GM21367 (cell line): ENCODE measurements at regions not wholly inside any gene's neighbourhood (a gene's known extent, or its start where the extent isn't known, plus 50 kb on each side); places are given as distances from the start of the nearest gene placed in this dataset.

Experiments
- ATAC-seq: cut with Tn5 transposase; IDR thresholded peaks from one replicate; pipeline ENCODE4 v1.9.1; 2021; ENCODE audit not compliant: unreplicated experiment

DNA sequence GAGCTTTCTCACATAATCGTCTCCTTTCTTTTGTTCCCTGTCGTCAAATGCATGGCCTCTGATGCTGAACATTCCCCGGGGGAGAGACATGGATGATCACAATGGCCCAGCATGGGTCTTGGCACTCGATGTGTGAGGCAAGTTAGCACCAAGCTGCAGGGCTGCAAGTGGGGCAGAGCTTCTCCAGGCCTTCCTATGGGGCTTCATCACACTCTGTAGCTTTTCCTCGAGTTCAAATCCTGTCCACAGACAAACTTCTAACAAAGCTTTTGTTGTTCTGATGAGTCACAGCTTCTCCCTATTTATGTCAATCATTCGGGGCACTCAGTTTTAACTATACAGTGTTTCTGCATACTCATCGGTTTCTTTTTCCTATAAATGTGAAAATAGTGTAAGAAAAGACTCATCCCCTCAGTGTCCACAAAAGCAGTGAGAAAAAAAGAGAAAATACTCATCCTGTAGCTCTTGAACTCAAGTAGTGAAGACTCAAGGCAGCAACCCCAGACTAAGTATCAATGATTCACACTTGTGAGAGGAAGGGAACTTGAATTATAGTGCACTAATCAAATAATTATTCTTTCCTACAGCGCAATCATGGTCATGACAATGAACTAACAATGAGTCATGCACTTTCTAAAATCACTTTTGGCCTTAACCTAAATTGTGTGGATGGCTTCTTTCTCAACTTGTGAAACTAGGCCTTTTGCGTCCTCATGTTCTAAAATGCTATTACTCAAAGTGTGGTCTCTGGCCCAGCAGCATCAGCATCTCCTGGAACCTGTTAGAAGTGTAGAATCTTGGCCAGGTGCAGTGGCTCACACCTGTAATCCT lies 68.4 kb upstream of the NOX3 start:
- no peak for ATAC-seq

DNA sequence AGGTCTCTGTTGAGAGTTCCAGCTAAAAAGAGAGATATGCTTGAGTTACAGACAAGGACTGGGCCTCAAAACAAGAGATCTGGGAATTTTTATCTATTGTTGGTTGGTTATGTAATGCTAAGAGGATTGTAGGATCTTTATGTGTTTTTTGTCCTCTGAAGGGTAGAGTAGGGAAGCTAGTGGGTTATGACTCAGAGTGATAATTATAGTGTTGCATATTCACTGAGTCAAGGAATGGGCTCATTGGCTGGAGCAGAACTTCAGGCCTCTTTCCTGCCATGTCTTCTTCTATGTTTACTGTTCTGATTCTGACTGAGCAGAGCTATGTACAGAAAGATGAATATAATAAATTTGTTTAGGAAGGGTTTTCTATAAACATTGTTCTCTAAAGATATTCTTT lies 66.1 kb upstream of the NOX3 start:
- ATAC-seq, result no peak

DNA sequence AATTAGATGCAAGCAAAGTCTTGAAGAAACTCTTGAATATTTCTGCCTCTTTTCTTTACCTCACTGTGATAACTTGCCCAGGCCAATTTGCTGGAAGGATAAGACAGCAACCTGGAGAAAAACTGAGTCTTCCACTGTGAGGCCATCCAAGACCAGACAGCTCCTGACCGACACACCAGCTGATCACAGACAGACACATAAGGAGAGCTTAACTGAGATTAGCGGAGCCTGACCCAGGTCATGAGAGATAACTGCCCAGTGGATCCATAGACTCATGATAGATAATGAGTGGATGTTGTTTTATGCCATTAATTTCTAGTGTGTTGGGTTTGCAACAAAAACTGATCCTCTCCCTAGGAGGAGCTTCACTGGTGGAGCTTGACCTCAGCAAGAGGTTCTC lies 64.4 kb upstream of the NOX3 start:
- no peak for ATAC-seq

DNA sequence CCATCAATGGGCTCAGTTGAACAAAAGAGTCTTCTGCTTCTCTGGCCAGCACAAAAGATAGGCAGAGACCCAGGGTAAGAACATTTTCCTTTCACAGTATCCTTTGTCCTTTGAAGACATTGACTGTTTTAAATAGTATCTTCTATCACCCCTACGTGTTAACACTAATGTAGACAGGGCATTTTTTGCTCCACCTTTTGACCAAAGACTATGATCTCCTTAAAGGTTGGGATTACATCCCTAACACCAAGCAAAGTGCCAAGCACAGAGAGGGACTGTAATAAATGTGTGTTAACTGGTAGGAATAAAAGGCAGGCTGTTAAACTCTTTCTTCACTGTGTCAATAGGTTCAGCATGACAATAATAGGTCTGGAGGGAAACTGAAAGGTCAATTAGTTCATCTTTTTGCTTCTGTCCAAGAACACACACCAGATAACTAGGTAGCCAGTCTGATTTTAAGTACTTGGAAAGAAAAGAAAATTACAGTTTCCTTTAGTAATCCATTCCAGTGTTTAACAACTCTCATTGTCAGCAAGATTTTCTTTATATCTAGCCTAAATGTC lies 63.6 kb upstream of the NOX3 start:
- ATAC-seq, result no peak

DNA sequence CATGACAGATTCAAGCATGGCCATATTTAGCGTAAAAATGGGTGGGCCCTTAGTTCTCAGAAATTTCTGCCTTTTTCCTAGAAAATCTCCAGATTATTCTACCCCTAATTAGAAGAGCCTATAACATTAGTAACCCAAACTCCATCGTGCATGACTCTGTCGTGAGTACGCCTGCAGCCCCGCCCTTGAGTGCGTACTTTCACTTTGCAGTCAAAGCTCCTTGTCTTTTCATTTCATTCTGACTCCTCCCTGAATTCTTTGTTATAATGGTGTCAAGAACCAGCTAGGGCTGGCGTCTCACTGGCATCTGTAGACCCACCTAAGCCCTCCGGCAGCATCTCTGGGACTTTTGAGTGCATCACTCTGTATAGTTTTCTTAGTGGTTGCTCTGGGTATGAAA lies 61.7 kb upstream of the NOX3 start:
- no peak for ATAC-seq

DNA sequence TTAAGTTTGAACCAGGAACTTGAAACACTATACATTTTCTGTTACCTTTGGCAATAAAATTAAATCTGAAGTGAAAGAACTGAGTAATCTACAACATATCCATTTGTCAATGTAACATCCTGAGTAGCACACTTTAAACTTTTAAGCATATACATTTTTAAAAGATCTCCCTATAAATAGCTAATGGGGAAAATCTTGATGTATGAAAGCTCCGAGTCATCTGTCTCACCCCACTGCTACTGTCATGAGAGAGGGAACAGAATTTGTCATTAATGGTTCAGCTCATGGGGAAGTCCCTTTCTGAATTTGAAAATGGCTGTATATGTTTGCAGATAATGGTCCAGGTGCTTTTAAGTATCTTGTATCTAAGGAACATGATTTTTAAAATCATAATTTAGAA lies 55.2 kb upstream of the NOX3 start:
- ATAC-seq, result no peak

DNA sequence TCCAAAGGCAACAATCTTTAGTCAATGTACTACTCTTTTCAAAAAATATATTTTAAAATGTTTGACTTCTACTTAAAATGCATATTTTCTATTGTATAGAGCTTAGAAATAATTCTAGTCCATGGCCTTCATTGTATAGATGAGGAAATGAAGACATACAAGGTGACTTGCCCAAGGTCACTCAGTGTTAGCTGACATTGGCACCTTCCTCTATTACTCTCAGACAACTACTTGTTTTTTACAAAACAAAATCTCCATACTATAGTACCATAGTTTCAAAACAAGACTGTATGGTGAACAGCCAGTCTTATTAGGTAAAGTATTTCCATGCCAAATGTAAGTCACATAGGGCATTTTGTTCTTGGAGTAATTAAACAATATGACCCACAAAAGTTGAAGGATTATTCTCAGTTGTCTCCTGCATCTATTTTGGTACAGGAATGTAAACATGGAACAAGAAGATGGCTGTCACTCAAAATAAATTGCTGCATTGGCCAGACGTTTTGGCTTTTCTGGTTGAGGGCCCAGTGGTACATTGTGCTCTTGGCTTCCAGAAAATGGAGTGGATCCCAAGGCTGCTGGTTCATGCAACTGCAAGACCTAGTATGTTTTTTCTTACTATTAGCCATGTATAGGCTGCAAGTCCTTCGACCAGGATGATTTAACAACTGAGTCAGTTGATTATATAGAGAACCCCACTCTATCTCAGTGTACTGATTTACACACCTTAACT lies 54.3 kb upstream of the NOX3 start:
- ATAC-seq, result no peak

DNA sequence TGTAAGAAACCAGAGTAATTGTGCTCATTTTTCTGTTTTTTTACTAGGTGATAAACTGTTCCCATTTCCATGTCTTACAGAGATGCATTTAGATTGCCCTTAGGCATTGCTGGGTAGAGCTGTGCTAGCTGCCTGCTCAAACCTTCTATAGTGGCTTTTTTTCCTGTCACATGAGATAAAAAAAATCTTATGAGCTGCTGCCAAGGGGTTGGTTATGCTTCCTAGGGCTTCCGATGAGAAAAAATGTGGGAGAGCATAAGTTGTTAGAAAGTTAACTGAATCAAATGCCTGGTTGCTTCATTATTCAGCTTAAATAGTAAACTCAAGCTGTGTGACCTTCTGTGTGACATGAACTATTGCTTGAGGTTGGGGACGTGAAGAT lies 50.0 kb upstream of the NOX3 start:
- no peak for ATAC-seq
